ENCODE measurements at regions not wholly inside any gene's neighbourhood (a gene's known extent, or its start where the extent isn't known, plus 50 kb on each side); places are given as distances from the start of the nearest gene placed in this dataset.

DNA sequence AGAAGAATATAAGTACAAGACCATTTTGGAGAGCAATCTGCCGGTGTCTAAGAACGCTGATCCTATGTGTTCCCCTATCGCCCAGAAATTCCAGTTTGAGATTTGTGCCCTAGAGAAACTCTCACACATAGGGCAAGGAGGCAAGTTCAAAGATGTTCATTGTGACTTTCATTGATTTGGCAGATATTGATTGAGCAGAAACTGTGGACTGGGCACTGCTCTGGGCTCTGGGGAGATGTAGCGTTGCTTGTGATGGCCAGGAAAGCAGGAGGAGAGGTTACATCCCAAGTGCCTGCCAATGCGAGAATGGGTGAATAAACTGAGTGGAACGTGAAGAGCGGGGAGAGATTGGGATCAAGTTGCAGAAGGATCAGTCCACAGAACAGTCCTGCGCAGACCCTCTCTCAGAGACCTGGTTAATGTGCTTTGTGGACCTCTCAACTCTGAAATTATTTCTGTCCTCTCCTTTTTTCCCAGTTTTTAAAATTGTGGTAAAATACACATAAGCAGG is 123.9 kb upstream of the PEG3 start:
- Histone ChIP-seq H3K27me3 (ENCODE audit: control insufficient read depth, low read length) (no peaks in the 10 kb centered on the region), H3K4me2 (ENCODE audit: low read length) (no peak overlapping the region), H3K36me3 (ENCODE audit: control insufficient read depth, low read length) (no peaks in the 10 kb centered on the region), H3K9me2 (replicated peaks; ENCODE audit: control insufficient read depth, low read length) (no peaks in the 10 kb centered on the region), H3K79me2 (ENCODE audit: control insufficient read depth, low read length) (no peaks in the 10 kb centered on the region), H3K4me3 (ENCODE audit: low read length) (no peak overlapping the region), H3F3A (ENCODE audit: control insufficient read depth, insufficient read depth) (no peaks in the 10 kb centered on the region), H3K4me1 (ENCODE audit: control insufficient read depth, low read length) (no peaks in the 10 kb centered on the region), H3K27ac (ENCODE audit: low read depth, low read length) (no peak overlapping the region), H3K9me3 (ENCODE audit: control insufficient read depth, insufficient read depth, low read length) (peaks cover 14% of the 10 kb centered on the region; the same call in 1 of the 2 replicates), H4K20me1 (ENCODE audit: control insufficient read depth, insufficient read depth, low read depth, low read length) (no peaks in the 10 kb centered on the region)
- TF ChIP-seq, protein P1, sequence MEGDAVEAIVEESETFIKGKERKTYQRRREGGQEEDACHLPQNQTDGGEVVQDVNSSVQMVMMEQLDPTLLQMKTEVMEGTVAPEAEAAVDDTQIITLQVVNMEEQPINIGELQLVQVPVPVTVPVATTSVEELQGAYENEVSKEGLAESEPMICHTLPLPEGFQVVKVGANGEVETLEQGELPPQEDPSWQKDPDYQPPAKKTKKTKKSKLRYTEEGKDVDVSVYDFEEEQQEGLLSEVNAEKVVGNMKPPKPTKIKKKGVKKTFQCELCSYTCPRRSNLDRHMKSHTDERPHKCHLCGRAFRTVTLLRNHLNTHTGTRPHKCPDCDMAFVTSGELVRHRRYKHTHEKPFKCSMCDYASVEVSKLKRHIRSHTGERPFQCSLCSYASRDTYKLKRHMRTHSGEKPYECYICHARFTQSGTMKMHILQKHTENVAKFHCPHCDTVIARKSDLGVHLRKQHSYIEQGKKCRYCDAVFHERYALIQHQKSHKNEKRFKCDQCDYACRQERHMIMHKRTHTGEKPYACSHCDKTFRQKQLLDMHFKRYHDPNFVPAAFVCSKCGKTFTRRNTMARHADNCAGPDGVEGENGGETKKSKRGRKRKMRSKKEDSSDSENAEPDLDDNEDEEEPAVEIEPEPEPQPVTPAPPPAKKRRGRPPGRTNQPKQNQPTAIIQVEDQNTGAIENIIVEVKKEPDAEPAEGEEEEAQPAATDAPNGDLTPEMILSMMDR (IDR thresholded peaks at IDR 0.05; ENCODE audit: low read depth, low read length, poor library complexity, severe bottlenecking): no peak
- TF ChIP-seq EZH2phosphoT487 (IDR thresholded peaks at IDR 0.05; ENCODE audit: borderline replicate concordance, low read length): no peak

DNA sequence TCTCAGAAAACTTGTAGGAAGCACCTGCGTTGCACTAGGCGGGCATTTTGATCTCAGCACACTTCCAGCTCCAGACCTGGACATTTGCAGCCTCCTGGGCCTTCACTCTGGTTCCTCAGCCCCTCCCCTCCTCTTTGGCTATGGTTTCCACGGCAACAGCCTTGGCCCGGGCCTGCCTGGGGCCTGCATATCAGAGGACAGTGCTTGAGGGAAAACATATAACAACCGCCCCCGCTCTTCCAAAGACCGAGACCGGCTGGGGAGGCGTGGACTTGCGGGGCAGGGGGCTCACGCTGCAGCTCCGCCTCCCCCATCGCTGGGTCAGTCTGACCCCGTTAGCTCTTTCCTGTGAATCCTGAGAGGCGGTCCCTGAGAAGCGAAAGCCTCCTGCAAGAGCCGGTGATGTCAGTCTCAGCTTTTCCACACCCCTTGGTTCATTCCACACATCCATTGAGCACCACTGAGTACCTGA is 125.7 kb upstream of the PEG3 start:
- Histone ChIP-seq H3K79me2 (ENCODE audit: control insufficient read depth, low read length) (no peaks in the 10 kb centered on the region), H3K4me1 (ENCODE audit: control insufficient read depth, low read length) (no peaks in the 10 kb centered on the region), H3K9me2 (replicated peaks; ENCODE audit: control insufficient read depth, low read length) (no peaks in the 10 kb centered on the region), H3K4me3 (ENCODE audit: low read length) (no peak overlapping the region), H4K20me1 (ENCODE audit: control insufficient read depth, insufficient read depth, low read depth, low read length) (no peaks in the 10 kb centered on the region), H3F3A (ENCODE audit: control insufficient read depth, insufficient read depth) (no peaks in the 10 kb centered on the region), H3K9me3 (ENCODE audit: control insufficient read depth, insufficient read depth, low read length) (peaks cover 14% of the 10 kb centered on the region; the same call in 1 of the 2 replicates), H3K4me2 (ENCODE audit: low read length) (no peak overlapping the region), H3K27me3 (ENCODE audit: control insufficient read depth, low read length) (no peaks in the 10 kb centered on the region), H3K36me3 (ENCODE audit: control insufficient read depth, low read length) (no peaks in the 10 kb centered on the region), H3K27ac (ENCODE audit: low read depth, low read length) (no peak overlapping the region)
- TF ChIP-seq, protein P1 (IDR thresholded peaks at IDR 0.05; ENCODE audit: low read depth, low read length, poor library complexity, severe bottlenecking): no peak
- TF ChIP-seq EZH2phosphoT487 (IDR thresholded peaks at IDR 0.05; ENCODE audit: borderline replicate concordance, low read length): no peak

DNA sequence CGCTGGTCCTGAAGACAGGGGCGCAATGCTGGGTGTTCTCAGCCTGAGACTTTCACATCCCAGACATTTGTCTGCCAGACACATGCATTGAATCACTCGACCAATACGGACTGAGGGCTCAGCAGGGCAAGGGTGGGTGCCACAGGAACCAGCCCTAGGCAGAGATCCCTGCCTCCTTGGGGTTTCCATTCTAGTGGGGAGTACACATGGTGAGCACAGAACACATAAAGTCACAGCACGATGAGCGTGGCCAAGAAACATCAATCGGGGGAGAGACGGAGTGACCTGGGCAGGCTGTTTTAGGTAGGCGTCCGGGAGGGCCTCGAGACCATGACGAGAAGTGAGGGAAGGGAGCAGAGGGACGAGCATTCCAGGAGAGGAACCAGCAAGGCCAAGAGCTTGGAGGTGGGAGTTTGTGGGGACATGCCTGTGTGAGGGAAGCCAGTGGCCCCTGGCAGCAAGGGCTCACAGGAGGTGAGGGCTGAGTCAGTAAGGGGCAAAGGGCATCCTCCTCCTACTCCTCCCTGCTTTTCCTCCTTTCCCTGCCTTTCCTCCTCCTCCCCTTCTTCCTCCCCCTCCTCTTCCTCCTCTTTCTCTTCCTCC is 126.3 kb upstream of the PEG3 start:
- no peaks in the 10 kb centered on the region for H3K36me3 ChIP-seq (ENCODE audit: control insufficient read depth, low read length)
- no peaks in the 10 kb centered on the region for H3K9me2 ChIP-seq (replicated peaks; ENCODE audit: control insufficient read depth, low read length)
- no peak overlapping the region for H3K27ac ChIP-seq (ENCODE audit: low read depth, low read length)
- no peaks in the 10 kb centered on the region for H3K4me1 ChIP-seq (ENCODE audit: control insufficient read depth, low read length)
- H3K79me2 ChIP-seq (ENCODE audit: control insufficient read depth, low read length): no peaks in the 10 kb centered on the region
- no peaks in the 10 kb centered on the region for H4K20me1 ChIP-seq (ENCODE audit: control insufficient read depth, insufficient read depth, low read depth, low read length)
- H3K4me3 ChIP-seq (ENCODE audit: low read length): no peak overlapping the region
- no peaks in the 10 kb centered on the region for H3F3A ChIP-seq (ENCODE audit: control insufficient read depth, insufficient read depth)
- TF ChIP-seq EZH2phosphoT487 (IDR thresholded peaks at IDR 0.05; ENCODE audit: borderline replicate concordance, low read length): no peak
- TF ChIP-seq, protein P1 (IDR thresholded peaks at IDR 0.05; ENCODE audit: low read depth, low read length, poor library complexity, severe bottlenecking): no peak
- no peaks in the 10 kb centered on the region for H3K27me3 ChIP-seq (ENCODE audit: control insufficient read depth, low read length)
- peaks cover 14% of the 10 kb centered on the region; the same call in 1 of the 2 replicates for H3K9me3 ChIP-seq (ENCODE audit: control insufficient read depth, insufficient read depth, low read length)
- H3K4me2 ChIP-seq (ENCODE audit: low read length): no peak overlapping the region
